Nephron (organoid): ENCODE measurements at regions not wholly inside any gene's neighbourhood (a gene's known extent, or its start where the extent isn't known, plus 50 kb on each side); places are given as distances from the start of the nearest gene placed in this dataset.
"Not testable (repeated sequence)": the region's sequence is repeated elsewhere in the genome, so short reads cannot be mapped to it uniquely, and the experiment has no call there.

ENCODE experiments used
- H3K27ac Mint-ChIP-seq, 3 experiments: 2 replicates each; pipeline ENCODE4 v1.8.0; 2020; ENCODE audit warnings: mixed read lengths in 3 of 3, mild to moderate bottlenecking in 2 of 3, moderate library complexity in 1 of 3
- H3K27me3 Mint-ChIP-seq: 2 replicates; pipeline ENCODE4 v1.8.0; 2021; ENCODE audit warnings: low read depth, mild to moderate bottlenecking, moderate library complexity, mixed read lengths
- H3K36me3 Mint-ChIP-seq: 2 replicates; pipeline ENCODE4 v1.8.0; 2020; ENCODE audit warnings: low read depth, mixed read lengths
- H3K4me1 Mint-ChIP-seq: 2 replicates; pipeline ENCODE4 v1.8.0; 2020; ENCODE audit warnings: mixed read lengths
- H3K4me3 Mint-ChIP-seq, 3 experiments: 2 replicates each; pipeline ENCODE4 v1.8.0; 2020; ENCODE audit warnings: mild to moderate bottlenecking in 3 of 3, mixed read lengths in 3 of 3, moderate library complexity in 2 of 3
- H3K9me3 Mint-ChIP-seq: 2 replicates; pipeline ENCODE4 v1.8.0; 2020; ENCODE audit warnings: mixed read lengths
- TF ChIP-seq, protein P1 (sequence below), 3 experiments: fragments of 200-600 bp; sonication (generic); IDR thresholded peaks; one replicate each; pipeline ENCODE4 v1.5.0; 2021; ENCODE audit warnings: antibody characterized with exemption in 3 of 3; ENCODE audit not compliant: unreplicated experiment in 3 of 3

- H3K9me3 Mint-ChIP-seq: no peaks in the 10 kb centered on the region
- peaks cover 6% of the 10 kb centered on the region for H3K27me3 Mint-ChIP-seq
- no peak overlapping the region for H3K4me3 Mint-ChIP-seq
- TF ChIP-seq, protein P1, sequence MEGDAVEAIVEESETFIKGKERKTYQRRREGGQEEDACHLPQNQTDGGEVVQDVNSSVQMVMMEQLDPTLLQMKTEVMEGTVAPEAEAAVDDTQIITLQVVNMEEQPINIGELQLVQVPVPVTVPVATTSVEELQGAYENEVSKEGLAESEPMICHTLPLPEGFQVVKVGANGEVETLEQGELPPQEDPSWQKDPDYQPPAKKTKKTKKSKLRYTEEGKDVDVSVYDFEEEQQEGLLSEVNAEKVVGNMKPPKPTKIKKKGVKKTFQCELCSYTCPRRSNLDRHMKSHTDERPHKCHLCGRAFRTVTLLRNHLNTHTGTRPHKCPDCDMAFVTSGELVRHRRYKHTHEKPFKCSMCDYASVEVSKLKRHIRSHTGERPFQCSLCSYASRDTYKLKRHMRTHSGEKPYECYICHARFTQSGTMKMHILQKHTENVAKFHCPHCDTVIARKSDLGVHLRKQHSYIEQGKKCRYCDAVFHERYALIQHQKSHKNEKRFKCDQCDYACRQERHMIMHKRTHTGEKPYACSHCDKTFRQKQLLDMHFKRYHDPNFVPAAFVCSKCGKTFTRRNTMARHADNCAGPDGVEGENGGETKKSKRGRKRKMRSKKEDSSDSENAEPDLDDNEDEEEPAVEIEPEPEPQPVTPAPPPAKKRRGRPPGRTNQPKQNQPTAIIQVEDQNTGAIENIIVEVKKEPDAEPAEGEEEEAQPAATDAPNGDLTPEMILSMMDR (IDR thresholded peaks at IDR 0.05; ENCODE audit: unreplicated experiment in 3 of 3): no peak
- H3K4me1 Mint-ChIP-seq: no peaks in the 10 kb centered on the region
- no peak overlapping the region for H3K27ac Mint-ChIP-seq
- H3K36me3 Mint-ChIP-seq: no peaks in the 10 kb centered on the region
These were observed 1009.7 kb downstream of the VRK1 start for GRCh38 chr14:97806891-97807290.

DNA sequence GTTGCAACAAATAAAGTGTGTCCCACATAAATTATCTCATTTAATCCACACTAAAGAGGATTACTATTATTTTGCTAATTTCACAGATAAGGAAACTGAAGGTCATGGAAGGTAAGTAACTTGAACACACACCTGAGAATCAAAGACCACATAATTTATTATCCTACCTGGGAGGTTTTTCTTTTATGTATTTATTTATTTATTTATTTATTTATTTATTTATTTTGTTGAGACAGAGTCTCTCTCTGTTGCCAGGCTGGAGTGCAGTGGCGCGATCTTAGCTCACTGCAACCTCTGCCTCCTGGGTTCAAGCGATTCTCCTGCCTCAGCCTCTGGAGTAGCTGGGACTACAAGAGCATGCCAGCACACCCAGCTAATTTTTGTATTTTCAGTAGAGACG lies 1011.4 kb downstream of the VRK1 start:
- not testable (repeated sequence) for H3K9me3 Mint-ChIP-seq

DNA sequence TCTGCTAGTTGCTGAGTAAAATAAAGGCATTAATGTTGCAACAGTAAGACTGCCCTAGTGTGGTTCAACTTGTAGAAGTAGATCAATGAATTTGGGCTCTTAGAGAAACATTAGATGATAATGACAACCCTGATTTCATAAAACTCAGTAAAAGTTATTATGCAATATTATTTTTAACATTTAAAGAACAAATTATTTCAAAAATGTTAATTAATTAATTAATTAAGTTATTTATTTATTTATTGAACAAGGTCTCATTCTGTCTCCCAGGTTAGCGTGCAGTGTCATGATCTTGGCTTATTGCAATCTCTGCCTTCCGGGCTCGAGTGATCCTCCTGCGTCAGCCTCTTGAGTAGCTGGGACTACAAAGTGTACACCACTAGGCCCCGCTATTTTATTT lies 1016.4 kb downstream of the VRK1 start:
- Mint-ChIP-seq H3K4me1 (no peaks in the 10 kb centered on the region), H3K36me3 (no peaks in the 10 kb centered on the region), H3K4me3 (no peak overlapping the region), H3K27me3 (no peaks in the 10 kb centered on the region), H3K27ac (no peak overlapping the region), H3K9me3 (peaks cover 5% of the 10 kb centered on the region)
- TF ChIP-seq, protein P1 (IDR thresholded peaks at IDR 0.05; ENCODE audit: unreplicated experiment in 3 of 3): no peak

More for the DNA sequence above, 1011.4 kb downstream of the VRK1 start:
- H3K27ac Mint-ChIP-seq, H3K36me3 Mint-ChIP-seq, H3K27me3 Mint-ChIP-seq, H3K4me1 Mint-ChIP-seq, H3K4me3 Mint-ChIP-seq: not testable (repeated sequence)

DNA sequence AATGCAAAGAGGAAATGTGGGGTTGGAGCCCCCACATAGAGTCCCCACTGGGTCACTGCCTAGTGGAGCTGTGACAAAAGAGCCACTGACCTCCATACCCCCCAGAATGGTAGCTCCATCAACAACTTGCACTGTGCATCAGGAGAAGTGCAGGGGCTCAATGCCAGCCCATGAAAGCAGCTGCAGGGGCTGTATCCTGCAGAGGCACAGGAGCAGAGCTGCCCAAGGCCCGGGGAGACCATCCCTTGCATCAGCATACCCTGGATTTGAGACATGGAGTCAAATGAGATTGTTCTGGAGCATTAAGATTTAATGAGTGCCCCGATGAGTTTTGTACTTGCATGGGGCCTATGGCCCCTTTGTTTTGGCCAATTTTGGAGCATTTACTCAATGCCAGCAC lies 1023.6 kb downstream of the VRK1 start:
- H3K9me3 Mint-ChIP-seq: peaks cover 5% of the 10 kb centered on the region
- TF ChIP-seq, protein P1 (IDR thresholded peaks at IDR 0.05; ENCODE audit: unreplicated experiment in 3 of 3): no peak
- H3K4me1 Mint-ChIP-seq: no peaks in the 10 kb centered on the region
- H3K4me3 Mint-ChIP-seq: no peak overlapping the region
- H3K36me3 Mint-ChIP-seq: no peaks in the 10 kb centered on the region
- no peak overlapping the region for H3K27ac Mint-ChIP-seq
- no peaks in the 10 kb centered on the region for H3K27me3 Mint-ChIP-seq

DNA sequence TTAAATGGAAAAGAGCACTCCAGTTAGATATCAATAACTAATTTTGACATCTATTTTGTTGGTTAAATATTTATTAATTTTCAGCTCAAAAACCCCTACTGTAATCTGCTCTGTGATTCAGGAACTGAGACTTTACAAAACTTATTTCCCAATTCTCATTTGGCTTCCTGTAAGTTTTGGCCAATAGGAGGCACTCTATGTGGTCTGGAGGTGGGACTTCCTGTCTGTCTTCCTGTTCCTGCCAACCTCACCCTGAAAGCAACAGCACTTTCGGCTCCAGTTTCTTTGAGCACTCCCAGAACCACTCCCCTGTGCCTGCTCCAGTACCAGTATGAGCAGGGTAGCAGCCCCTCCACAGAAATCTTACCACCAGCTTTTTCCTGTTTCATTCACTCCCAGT lies 1027.0 kb downstream of the VRK1 start:
- Mint-ChIP-seq H3K36me3 (no peaks in the 10 kb centered on the region), H3K9me3 (no peaks in the 10 kb centered on the region), H3K4me1 (no peaks in the 10 kb centered on the region), H3K4me3 (no peak overlapping the region), H3K27ac (no peak overlapping the region), H3K27me3 (no peaks in the 10 kb centered on the region)
- TF ChIP-seq, protein P1 (IDR thresholded peaks at IDR 0.05; ENCODE audit: unreplicated experiment in 3 of 3): no peak

DNA sequence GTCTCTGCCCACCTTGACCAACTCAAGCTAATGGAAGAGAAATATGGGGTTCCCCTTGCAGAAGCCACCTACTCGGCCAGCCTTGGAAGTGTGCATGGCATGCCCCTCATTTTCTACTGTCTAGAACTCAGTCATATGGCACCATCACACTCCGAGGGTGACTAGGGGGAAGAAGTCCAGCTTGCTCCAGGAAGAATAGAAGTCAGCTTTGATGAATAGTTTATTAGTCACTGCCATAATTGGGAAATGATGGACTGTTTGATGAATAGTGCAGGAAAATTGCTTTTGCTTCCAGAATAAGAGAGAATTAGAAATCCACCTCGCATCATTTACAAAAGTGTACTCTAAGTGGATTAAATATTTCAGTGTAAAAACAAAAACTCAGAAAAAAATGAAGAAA lies 1030.6 kb downstream of the VRK1 start:
- Mint-ChIP-seq H3K36me3 (no peaks in the 10 kb centered on the region), H3K27ac (no peak overlapping the region), H3K4me3 (no peak overlapping the region), H3K27me3 (no peaks in the 10 kb centered on the region), H3K4me1 (peaks cover 12% of the 10 kb centered on the region), H3K9me3 (no peaks in the 10 kb centered on the region)
- TF ChIP-seq, protein P1 (IDR thresholded peaks at IDR 0.05; ENCODE audit: unreplicated experiment in 3 of 3): no peak
